Spleen (tissue), 11 donors: ENCODE measurements at regions not wholly inside any gene's neighbourhood (a gene's known extent, or its start where the extent isn't known, plus 50 kb on each side); places are given as distances from the start of the nearest gene placed in this dataset.

Experiments used
- DNase-seq: peaks from one replicate; pipeline ENCODE4 v3.0.0-alpha.2; 2020
- H3K27ac ChIP-seq, 8 donors: fragments of 200-600 bp; sonication (generic) in 7 of 8; 1 replicate in 4 of 8; 2 replicates in 4 of 8; pipeline versions ENCODE4 v1.5.0 to v1.8.0; 2016 to 2021; ENCODE audit warnings: inconsistent platforms in 4 of 8, mild to moderate bottlenecking in 4 of 8, moderate library complexity in 1 of 8
- H3K27me3 ChIP-seq, 7 donors: fragments of 200-600 bp; sonication (generic) in 6 of 7; replicated peaks in 1 of 7; 1 replicate in 4 of 7; 2 replicates in 3 of 7; pipeline versions ENCODE4 v1.5.0 to v1.8.0; 2016 to 2021; ENCODE audit warnings: inconsistent platforms in 3 of 7, mild to moderate bottlenecking in 1 of 7
- H3K36me3 ChIP-seq, 6 donors: fragments of 200-600 bp; sonication (generic) in 5 of 6; 1 replicate in 4 of 6; 2 replicates in 2 of 6; pipeline versions ENCODE4 v1.5.0 to v1.8.0; 2016 to 2021; ENCODE audit warnings: inconsistent platforms in 2 of 6
- H3K4me1 ChIP-seq, 6 donors: fragments of 200-600 bp; sonication (generic) in 5 of 6; 1 replicate in 3 of 6; 2 replicates in 3 of 6; pipeline versions ENCODE4 v1.5.0 to v1.8.0; 2016 to 2021; ENCODE audit warnings: inconsistent platforms in 3 of 6
- H3K4me3 ChIP-seq, 8 donors: fragments of 200-600 bp; sonication (generic) in 7 of 8; 1 replicate in 4 of 8; 2 replicates in 4 of 8; pipeline versions ENCODE4 v1.5.0 to v1.8.0; 2016 to 2021; ENCODE audit warnings: inconsistent platforms in 4 of 8, mild to moderate bottlenecking in 4 of 8, moderate library complexity in 2 of 8
- H3K9me3 ChIP-seq, 8 donors: fragments of 200-600 bp; sonication (generic) in 7 of 8; 1 replicate in 4 of 8; 2 replicates in 4 of 8; pipeline versions ENCODE4 v1.5.0 to v1.8.0; 2016 to 2021; ENCODE audit warnings: inconsistent platforms in 4 of 8
- POLR2A ChIP-seq, 3 donors: fragments of 450-650 bp; IDR thresholded peaks; one replicate each; pipeline ENCODE4 v1.5.1; 2017; ENCODE audit warnings: antibody characterized with exemption in 3 of 3, mild to moderate bottlenecking in 1 of 3
- POLR2AphosphoS5 ChIP-seq, 3 donors: sonication (generic); formaldehyde crosslinking; IDR thresholded peaks; one replicate each; pipeline ENCODE4 v1.5.1; 2017; ENCODE audit warnings: antibody characterized with exemption in 3 of 3
- WGBS, 5 donors: extraction: QIAGEN DNeasy Blood & Tissue Kit in 3 of 5; methylation state at CpG; one replicate each; pipeline versions ENCODE4 v1.1.5 to v1.1.7; 2013 to 2018; 5-methylcytosine and 5-hydroxymethylcytosine counted together
- intact Hi-C: fragments of 100-400 bp; cut with DNase I; formaldehyde crosslinking; loops from one replicate; pipeline ENCODE4 v1.15.0; 2023; ENCODE audit warnings: low total_unique reads
- TF ChIP-seq, protein P1 (sequence below), 11 experiments: fragments of 200-600 bp in 7 of 11; fragments of 450-650 bp in 4 of 11; sonication (generic) in 4 of 11; IDR thresholded peaks in 8 of 11; conservative IDR thresholded peaks in 3 of 11; 1 replicate in 7 of 11; 2 replicates in 4 of 11; pipeline versions ENCODE4 v1.4.0 to v1.8.0; 2016 to 2021; ENCODE audit warnings: antibody characterized with exemption in 11 of 11, inconsistent platforms in 4 of 11, mild to moderate bottlenecking in 1 of 11
- donor health status: healthy with polysubstance abuse.
- donor health status: DM: no; HTN: no; CAD: no; lungs with moderate emphysema.
- donor health status: DM: no; HTN: no; CAD: no.
- donor health status: Bipolar disorder and iron deficiency.
- donor health status: healthy.
- donor health status: DM: no; HTN: no; CAD: no.
- donor health status: DM: yes; HTN: yes; CAD: no.

DNA sequence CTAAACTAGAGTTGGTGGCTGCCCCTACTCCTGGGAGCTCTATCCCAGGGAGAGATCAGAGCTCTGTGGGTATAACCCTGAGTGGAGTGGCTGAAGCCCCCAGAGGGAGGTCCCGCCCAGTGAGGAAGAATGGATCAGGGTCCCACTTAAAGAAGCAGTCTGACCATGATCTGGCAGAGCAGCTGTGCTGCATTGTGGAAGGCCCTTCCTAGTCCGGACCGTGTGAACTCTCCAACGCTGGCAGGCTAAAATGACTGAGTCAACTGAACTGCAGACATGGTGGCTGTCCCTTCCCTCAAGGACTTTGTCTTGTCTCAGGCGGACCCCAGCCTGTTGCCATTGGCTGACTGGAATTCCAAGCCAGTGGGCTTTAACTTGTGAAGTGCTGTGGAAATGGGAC is 494.2 kb downstream of the FAM181B start:
- 87 to 96% (median 91%) methylated on average over 4 to 5 of the region's 5 CpGs for WGBS, 5 donors
- H3K4me1 ChIP-seq, result no peaks in the 10 kb centered on the region
- H3K27me3 ChIP-seq, result peaks cover 0 to 6% (median 0%) of the 10 kb centered on the region in 7 donors
- TF ChIP-seq, protein P1, sequence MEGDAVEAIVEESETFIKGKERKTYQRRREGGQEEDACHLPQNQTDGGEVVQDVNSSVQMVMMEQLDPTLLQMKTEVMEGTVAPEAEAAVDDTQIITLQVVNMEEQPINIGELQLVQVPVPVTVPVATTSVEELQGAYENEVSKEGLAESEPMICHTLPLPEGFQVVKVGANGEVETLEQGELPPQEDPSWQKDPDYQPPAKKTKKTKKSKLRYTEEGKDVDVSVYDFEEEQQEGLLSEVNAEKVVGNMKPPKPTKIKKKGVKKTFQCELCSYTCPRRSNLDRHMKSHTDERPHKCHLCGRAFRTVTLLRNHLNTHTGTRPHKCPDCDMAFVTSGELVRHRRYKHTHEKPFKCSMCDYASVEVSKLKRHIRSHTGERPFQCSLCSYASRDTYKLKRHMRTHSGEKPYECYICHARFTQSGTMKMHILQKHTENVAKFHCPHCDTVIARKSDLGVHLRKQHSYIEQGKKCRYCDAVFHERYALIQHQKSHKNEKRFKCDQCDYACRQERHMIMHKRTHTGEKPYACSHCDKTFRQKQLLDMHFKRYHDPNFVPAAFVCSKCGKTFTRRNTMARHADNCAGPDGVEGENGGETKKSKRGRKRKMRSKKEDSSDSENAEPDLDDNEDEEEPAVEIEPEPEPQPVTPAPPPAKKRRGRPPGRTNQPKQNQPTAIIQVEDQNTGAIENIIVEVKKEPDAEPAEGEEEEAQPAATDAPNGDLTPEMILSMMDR (IDR thresholded peaks at IDR 0.05 in 8 of 11, conservative IDR thresholded peaks at IDR 0.05 in 3 of 11), result no peak
- TF ChIP-seq POLR2AphosphoS5 (IDR thresholded peaks at IDR 0.05) (no peak), POLR2A (IDR thresholded peaks at IDR 0.05) (no peak)
- H3K36me3 ChIP-seq, result no peaks in the 10 kb centered on the region
- no peak for DNase-seq
- intact Hi-C loops, result no loop called here
- no peak overlapping the region for H3K27ac ChIP-seq
- no peak overlapping the region for H3K4me3 ChIP-seq
- H3K9me3 ChIP-seq, result peaks cover 0 to 8% (median 0%) of the 10 kb centered on the region in 8 donors

- no peak for DNase-seq
- intact Hi-C loops, result no loop called here
- Histone ChIP-seq H3K4me3 (no peak overlapping the region), H3K27me3 (peaks cover 0 to 1% (median 0%) of the 10 kb centered on the region in 7 donors), H3K9me3 (peaks cover 0 to 8% (median 0%) of the 10 kb centered on the region in 8 donors), H3K27ac (no peak overlapping the region), H3K36me3 (no peaks in the 10 kb centered on the region), H3K4me1 (no peaks in the 10 kb centered on the region)
- 54 to 65% (median 57%) methylated on average over 1 of the region's 1 CpG for WGBS, 5 donors
- no peak for TF ChIP-seq POLR2A (IDR thresholded peaks at IDR 0.05)
- TF ChIP-seq POLR2AphosphoS5 (IDR thresholded peaks at IDR 0.05), result no peak
- TF ChIP-seq, protein P1 (IDR thresholded peaks at IDR 0.05 in 8 of 11, conservative IDR thresholded peaks at IDR 0.05 in 3 of 11), result no peak
Observed at GRCh38 chr11:82234256-82234655, 499.4 kb downstream of the FAM181B start.

DNA sequence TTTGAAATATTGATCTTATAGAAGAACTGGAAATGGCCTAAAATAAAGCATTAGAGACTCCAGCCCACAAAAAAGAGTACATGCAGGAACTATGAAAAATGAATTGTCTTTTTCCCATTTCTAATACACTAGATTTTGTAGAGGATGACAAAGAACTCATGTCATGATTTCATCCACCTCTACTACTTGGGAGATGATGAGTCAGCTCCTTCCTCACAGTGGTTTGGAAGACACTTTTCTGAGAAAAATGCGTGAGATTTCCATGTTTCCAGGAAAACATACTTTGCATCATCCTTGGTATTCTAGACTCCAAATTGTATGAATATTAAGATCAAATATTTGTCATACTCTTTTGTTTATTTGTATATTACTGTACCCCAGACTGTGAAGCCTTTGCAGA is 500.5 kb downstream of the FAM181B start:
- Histone ChIP-seq H3K27ac (no peak overlapping the region), H3K36me3 (no peaks in the 10 kb centered on the region), H3K27me3 (no peaks in the 10 kb centered on the region), H3K9me3 (peaks cover 0 to 5% (median 0%) of the 10 kb centered on the region in 8 donors), H3K4me3 (no peak overlapping the region), H3K4me1 (no peaks in the 10 kb centered on the region)
- WGBS, 5 donors, result 81 to 92% (median 86%) methylated on average over 1 of the region's 1 CpG
- intact Hi-C loops, result no loop called here
- TF ChIP-seq POLR2AphosphoS5 (IDR thresholded peaks at IDR 0.05), result no peak
- TF ChIP-seq POLR2A (IDR thresholded peaks at IDR 0.05), result no peak
- TF ChIP-seq, protein P1 (IDR thresholded peaks at IDR 0.05 in 8 of 11, conservative IDR thresholded peaks at IDR 0.05 in 3 of 11), result no peak
- no peak for DNase-seq

GRCh38 chr11:82229341-82229740 is 504.3 kb downstream of the FAM181B start:
- no peak for DNase-seq
- Histone ChIP-seq H3K9me3 (peaks cover 0 to 11% (median 4%) of the 10 kb centered on the region in 8 donors), H3K27me3 (no peaks in the 10 kb centered on the region), H3K4me3 (no peak overlapping the region), H3K27ac (no peak overlapping the region), H3K36me3 (no peaks in the 10 kb centered on the region), H3K4me1 (no peaks in the 10 kb centered on the region)
- TF ChIP-seq, protein P1 (IDR thresholded peaks at IDR 0.05 in 8 of 11, conservative IDR thresholded peaks at IDR 0.05 in 3 of 11), result peak in 5 of 11 experiments; percentile 5 to 34 (median 20)
- no peak for TF ChIP-seq POLR2AphosphoS5 (IDR thresholded peaks at IDR 0.05)
- intact Hi-C loops, result loop anchor here (5.0 kb wide), 1 partner anchor 587 kb away; no protein-coding TSS in a partner anchor
